Lung (tissue), 11 donors: ENCODE measurements at regions not wholly inside any gene's neighbourhood (a gene's known extent, or its start where the extent isn't known, plus 50 kb on each side); places are given as distances from the start of the nearest gene placed in this dataset.

ENCODE experiments used
- ATAC-seq: fragments of 200-7000 bp; cut with Tn5 transposase; one replicate; pipeline ENCODE4 v1.9.1; 2020; ENCODE audit warnings: moderate number of reproducible peaks; ENCODE audit not compliant: insufficient read depth, low FRiP score
- DNase-seq, 3 donors: peaks; one replicate each; pipeline ENCODE4 v3.0.0-alpha.2; 2013 to 2017
- H3K27ac ChIP-seq, 2 donors: one replicate each; pipeline ENCODE4 v1.5.1; 2013; ENCODE audit warnings: mild to moderate bottlenecking in 2 of 2, moderate library complexity in 2 of 2, control low read depth in 1 of 2, inconsistent platforms in 1 of 2, low read depth in 1 of 2, low read length in 1 of 2
- H3K27me3 ChIP-seq, 3 donors: one replicate each; pipeline ENCODE4 v1.5.1; 2013; ENCODE audit warnings: low read length in 2 of 3; ENCODE audit not compliant: control insufficient read depth in 3 of 3, insufficient read depth in 3 of 3
- H3K36me3 ChIP-seq, 4 donors: one replicate each; pipeline ENCODE4 v1.5.1; 2013; ENCODE audit warnings: low read length in 4 of 4, mild to moderate bottlenecking in 1 of 4, moderate library complexity in 1 of 4; ENCODE audit not compliant: control insufficient read depth in 4 of 4, insufficient read depth in 4 of 4
- H3K4me1 ChIP-seq, 5 donors: one replicate each; pipeline ENCODE4 v1.5.1; 2013; ENCODE audit warnings: low read length in 5 of 5, mild to moderate bottlenecking in 2 of 5, moderate library complexity in 1 of 5; ENCODE audit not compliant: control insufficient read depth in 5 of 5, insufficient read depth in 5 of 5
- H3K4me3 ChIP-seq: one replicate; pipeline ENCODE4 v1.5.1; 2013; ENCODE audit warnings: mild to moderate bottlenecking, control low read depth, moderate library complexity
- H3K9ac ChIP-seq, 2 donors: one replicate each; pipeline ENCODE4 v1.5.1; 2013; ENCODE audit warnings: low read length in 2 of 2, control low read depth in 1 of 2; ENCODE audit not compliant: insufficient read depth in 1 of 2
- H3K9me3 ChIP-seq, 4 donors: one replicate each; pipeline ENCODE4 v1.5.1; 2013; ENCODE audit warnings: low read length in 3 of 4, mild to moderate bottlenecking in 1 of 4, moderate library complexity in 1 of 4; ENCODE audit not compliant: control insufficient read depth in 4 of 4, insufficient read depth in 3 of 4
- WGBS, 2 donors: extraction: QIAGEN DNeasy Blood & Tissue Kit; methylation state at CpG; one replicate each; pipeline ENCODE4 v1.1.7; 2013; 5-methylcytosine and 5-hydroxymethylcytosine counted together
- TF ChIP-seq, protein P1 (sequence below): IDR thresholded peaks from 2 replicates; pipeline ENCODE4 v1.5.1; 2012; ENCODE audit warnings: mild to moderate bottlenecking; ENCODE audit errors: control extremely low read depth, extremely low read depth
- donor health status: control.
- donor health status: control.
- donor health status: Bipolar disorder and iron deficiency.
- donor health status: healthy.
- donor health status: DM: yes; HTN: yes; CAD: no.

GRCh38 chr14:101616202-101616601 is 54.9 kb downstream of the DIO3 start:
- no peaks in the 10 kb centered on the region for H3K36me3 ChIP-seq
- DNase-seq (no peak), ATAC-seq (no peak)
- no peak overlapping the region for H3K27ac ChIP-seq
- H3K9me3 ChIP-seq, result no peaks in the 10 kb centered on the region
- WGBS, 2 donors, result 84 to 85% methylated on average over 2 of the region's 2 CpGs
- no peaks in the 10 kb centered on the region for H3K4me1 ChIP-seq
- no peak overlapping the region for H3K9ac ChIP-seq
- no peak overlapping the region for H3K4me3 ChIP-seq
- H3K27me3 ChIP-seq, result peaks cover 0 to 17% (median 3%) of the 10 kb centered on the region in 3 donors
- TF ChIP-seq, protein P1, sequence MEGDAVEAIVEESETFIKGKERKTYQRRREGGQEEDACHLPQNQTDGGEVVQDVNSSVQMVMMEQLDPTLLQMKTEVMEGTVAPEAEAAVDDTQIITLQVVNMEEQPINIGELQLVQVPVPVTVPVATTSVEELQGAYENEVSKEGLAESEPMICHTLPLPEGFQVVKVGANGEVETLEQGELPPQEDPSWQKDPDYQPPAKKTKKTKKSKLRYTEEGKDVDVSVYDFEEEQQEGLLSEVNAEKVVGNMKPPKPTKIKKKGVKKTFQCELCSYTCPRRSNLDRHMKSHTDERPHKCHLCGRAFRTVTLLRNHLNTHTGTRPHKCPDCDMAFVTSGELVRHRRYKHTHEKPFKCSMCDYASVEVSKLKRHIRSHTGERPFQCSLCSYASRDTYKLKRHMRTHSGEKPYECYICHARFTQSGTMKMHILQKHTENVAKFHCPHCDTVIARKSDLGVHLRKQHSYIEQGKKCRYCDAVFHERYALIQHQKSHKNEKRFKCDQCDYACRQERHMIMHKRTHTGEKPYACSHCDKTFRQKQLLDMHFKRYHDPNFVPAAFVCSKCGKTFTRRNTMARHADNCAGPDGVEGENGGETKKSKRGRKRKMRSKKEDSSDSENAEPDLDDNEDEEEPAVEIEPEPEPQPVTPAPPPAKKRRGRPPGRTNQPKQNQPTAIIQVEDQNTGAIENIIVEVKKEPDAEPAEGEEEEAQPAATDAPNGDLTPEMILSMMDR, result no peak

GRCh38 chr14:101619484-101619883 is 58.2 kb downstream of the DIO3 start:
- WGBS, 2 donors, result 91 to 95% methylated on average over 8 of the region's 8 CpGs
- TF ChIP-seq, protein P1, result no peak
- Histone ChIP-seq H3K27ac (no peak overlapping the region), H3K36me3 (no peaks in the 10 kb centered on the region), H3K4me3 (no peak overlapping the region), H3K9ac (no peak overlapping the region), H3K27me3 (peaks cover 0 to 3% (median 0%) of the 10 kb centered on the region in 3 donors), H3K9me3 (no peaks in the 10 kb centered on the region), H3K4me1 (no peaks in the 10 kb centered on the region)
- no peak for ATAC-seq
- no peak for DNase-seq

DNA sequence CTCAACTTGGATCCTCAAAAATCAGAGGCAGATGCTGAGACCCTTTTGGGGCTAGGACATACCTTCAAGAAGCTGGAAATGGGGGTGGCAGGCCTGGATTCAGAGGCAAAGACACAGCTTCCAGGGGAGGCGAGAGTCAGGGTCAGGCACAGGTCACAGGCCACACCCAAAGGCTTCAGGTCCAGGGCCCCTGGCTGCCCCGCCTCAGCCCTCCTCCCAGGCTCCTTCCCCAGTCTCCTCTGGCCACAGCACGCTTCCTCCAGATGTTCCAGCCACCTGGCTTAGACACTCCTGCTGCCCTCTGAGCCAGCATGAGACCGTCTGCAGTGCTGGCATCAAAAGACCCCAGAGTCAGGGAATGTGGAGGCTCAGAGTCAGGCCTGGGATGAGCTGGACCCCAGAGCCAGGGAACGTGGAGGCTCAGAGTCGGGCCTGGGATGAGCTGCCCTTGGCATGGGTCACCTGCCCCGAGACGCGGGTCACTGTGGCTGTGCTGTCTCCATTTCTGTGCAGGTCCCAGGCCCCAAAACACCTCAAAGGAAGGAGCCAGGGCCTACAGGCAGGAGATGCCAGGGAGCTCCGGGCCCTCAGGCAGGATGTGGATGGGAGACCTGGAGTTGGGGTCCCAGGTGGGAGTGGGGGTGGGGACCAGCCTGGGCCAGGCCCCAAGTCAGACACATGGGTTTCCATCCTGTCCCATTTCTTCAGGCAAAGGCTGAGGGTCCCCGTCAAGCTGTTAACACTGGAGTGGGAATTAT is 58.9 kb downstream of the DIO3 start:
- Histone ChIP-seq H3K36me3 (no peaks in the 10 kb centered on the region), H3K9me3 (no peaks in the 10 kb centered on the region), H3K9ac (no peak overlapping the region), H3K4me3 (no peak overlapping the region), H3K4me1 (no peaks in the 10 kb centered on the region), H3K27ac (no peak overlapping the region), H3K27me3 (peaks cover 0 to 3% (median 0%) of the 10 kb centered on the region in 3 donors)
- TF ChIP-seq, protein P1, result no peak
- 91 to 95% methylated on average over 11 of the region's 11 CpGs for WGBS, 2 donors
- DNase-seq (no peak), ATAC-seq (no peak)
